Bone marrow (tissue), 2 donors: ENCODE measurements at regions not wholly inside any gene's neighbourhood (a gene's known extent, or its start where the extent isn't known, plus 50 kb on each side); places are given as distances from the start of the nearest gene placed in this dataset.
"Not testable (repeated sequence)": the region's sequence is repeated elsewhere in the genome, so short reads cannot be mapped to it uniquely, and the experiment has no call there.

Experiments
- DNase-seq, 2 donors: peaks; one replicate each; lab custom pipeline; 2025; lab: John Stamatoyannopoulos, UW

GRCh38 chrX:4675686-4676300, 962.3 kb upstream of the PRKX start:
- no peak for DNase-seq

- DNase-seq, result no peak
Measured at GRCh38 chrX:4674028-4674782, 960.8 kb upstream of the PRKX start.

GRCh38 chrX:4671344-4671743, 957.9 kb upstream of the PRKX start:
- no peak for DNase-seq

- no peak for DNase-seq
Measured at GRCh38 chrX:4670606-4671005, 957.2 kb upstream of the PRKX start.

- no peak for DNase-seq
Measured at GRCh38 chrX:4668802-4669536, 955.5 kb upstream of the PRKX start.

- no peak for DNase-seq
Measured at GRCh38 chrX:4663085-4663484, 949.6 kb upstream of the PRKX start.

- DNase-seq, result no peak
Measured at GRCh38 chrX:4661771-4662170, 948.3 kb upstream of the PRKX start.

- no peak for DNase-seq
Measured at GRCh38 chrX:4656419-4656818, 943.0 kb upstream of the PRKX start.

GRCh38 chrX:4655743-4656142, 942.3 kb upstream of the PRKX start:
- DNase-seq, result no peak

- DNase-seq, result no peak
Measured at GRCh38 chrX:4642114-4642513, 928.7 kb upstream of the PRKX start.

GRCh38 chrX:4638036-4638435, 924.6 kb upstream of the PRKX start:
- no peak for DNase-seq

GRCh38 chrX:4627414-4627813, 914.0 kb upstream of the PRKX start:
- DNase-seq, result no peak

- DNase-seq, result no peak
Measured at GRCh38 chrX:4622486-4623167, 909.2 kb upstream of the PRKX start.

- DNase-seq, result not testable (repeated sequence)
Measured at GRCh38 chrX:4613651-4614050, 900.2 kb upstream of the PRKX start.

- DNase-seq, result no peak
Measured at GRCh38 chrX:4588893-4589292, 875.4 kb upstream of the PRKX start.

GRCh38 chrX:4588466-4588865, 875.0 kb upstream of the PRKX start:
- no peak for DNase-seq

GRCh38 chrX:4588056-4588455, 874.6 kb upstream of the PRKX start:
- no peak for DNase-seq

- no peak for DNase-seq
Measured at GRCh38 chrX:4579999-4580398, 866.5 kb upstream of the PRKX start.

GRCh38 chrX:4579480-4579879, 866.0 kb upstream of the PRKX start:
- no peak for DNase-seq

GRCh38 chrX:4572691-4573090, 859.2 kb upstream of the PRKX start:
- no peak for DNase-seq

GRCh38 chrX:4570151-4570550, 856.7 kb upstream of the PRKX start:
- no peak for DNase-seq

GRCh38 chrX:4560192-4560591, 846.7 kb upstream of the PRKX start:
- no peak for DNase-seq

- no peak for DNase-seq
Measured at GRCh38 chrX:4550018-4550417, 836.6 kb upstream of the PRKX start.
